Heart left ventricle (tissue), 13 donors: ENCODE measurements at regions not wholly inside any gene's neighbourhood (a gene's known extent, or its start where the extent isn't known, plus 50 kb on each side); places are given as distances from the start of the nearest gene placed in this dataset.

ENCODE experiments used
- CTCF ChIP-seq, 12 donors: fragments of 200-600 bp; sonication (generic) in 4 of 12; IDR thresholded peaks; one replicate each; pipeline versions ENCODE4 v1.5.0 to v1.8.0; 2018 to 2022; ENCODE audit warnings: antibody characterized with exemption in 12 of 12, mild to moderate bottlenecking in 5 of 12
- POLR2A ChIP-seq, 2 donors: fragments of 450-650 bp; IDR thresholded peaks; one replicate each; pipeline ENCODE4 v1.6.1; 2017; ENCODE audit warnings: antibody characterized with exemption in 2 of 2, mild to moderate bottlenecking in 2 of 2, moderate library complexity in 2 of 2
- donor health status: ischemic (EF 13 %, LVEDD 7.1; RV severe dilation, severe dysfunction).
- donor health status: DM: no; HTN: yes; CAD: no.
- donor health status: DM: no; HTN: no; CAD: no.
- donor health status: ischemic (EF 25% LVEDD 6.9; RV normal size, moderate dysfunction).
- donor health status: ischemic (EF 25% LVEDD 5.7; RV mildly dilated, moderate dysfunction).
- donor health status: ischemic (EF 35%, LVEDD 5.7; RV mildly dilated, moderate dysfunction).
- donor health status: nonischemic (EF 11% LVEDD 7.7; RV severe dilation, severe dysfunction).
- donor health status: DM: yes; HTN: yes; CAD: no.
- donor health status: PGD.
- donor health status: ischemic (EF 29% LVEDD 5.4; RV normal size, mild dysfunction).
- donor health status: nonischemic (EF 23%, LVEDD 6.1; RV moderate dilation, normal function).

DNA sequence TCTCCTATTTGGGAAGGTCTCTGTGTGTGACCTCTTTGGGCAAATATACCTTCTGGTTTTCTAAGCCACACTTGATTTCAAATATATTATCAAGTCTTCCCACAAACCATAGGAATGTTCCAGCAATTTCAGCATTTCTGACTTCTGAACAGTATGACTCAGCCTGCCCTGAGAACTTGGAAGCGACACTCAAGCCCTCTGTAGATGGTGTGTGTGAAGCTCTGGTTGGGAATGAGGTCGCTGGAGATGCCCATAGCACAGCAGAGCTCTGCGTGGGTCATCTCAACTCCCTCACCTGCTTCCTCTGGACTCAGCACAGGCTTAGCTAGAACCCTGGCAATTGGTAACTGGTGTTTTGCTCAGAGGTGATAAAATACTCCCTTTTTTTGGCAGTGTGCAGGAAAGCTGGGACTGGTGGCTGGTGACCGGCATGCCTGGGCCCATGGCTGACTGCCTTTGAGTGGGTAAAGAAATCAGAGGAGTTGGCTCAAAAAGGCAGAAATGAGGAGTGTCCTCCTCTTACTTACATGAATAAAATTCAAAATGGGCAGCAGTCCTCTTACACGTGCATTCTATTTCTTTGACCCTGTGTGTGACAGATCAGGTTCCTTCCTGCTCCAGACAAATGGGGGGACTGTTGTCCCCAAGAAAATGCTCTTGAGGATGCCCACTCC lies 87.5 kb upstream of the NRP1 start:
- TF ChIP-seq CTCF (IDR thresholded peaks at IDR 0.05): no peak
- TF ChIP-seq POLR2A (IDR thresholded peaks at IDR 0.05): no peak
